BJ (cell line): ENCODE measurements at regions not wholly inside any gene's neighbourhood (a gene's known extent, or its start where the extent isn't known, plus 50 kb on each side); places are given as distances from the start of the nearest gene placed in this dataset.

Source experiments
- CTCF ChIA-PET: fragments of 350-600 bp; formaldehyde crosslinking; extraction: SDS; loops from one replicate; lab custom pipeline; 2021; ENCODE audit warnings: antibody characterized with exemption, inconsistent platforms; lab: Yijun Ruan, JAX
- POLR2A ChIA-PET: fragments of 300-600 bp; sonication (Branson Sonifier 250); formaldehyde crosslinking; extraction: SDS; loops from one replicate; lab custom pipeline; 2021; ENCODE audit warnings: antibody characterized with exemption; lab: Charles Lee
- DNase-seq: peaks from one replicate; pipeline ENCODE4 v3.0.0-alpha.2; 2011; ENCODE audit warnings: low read depth
- H3K27me3 ChIP-seq: 2 replicates; pipeline ENCODE4 v1.6.0; 2011; ENCODE audit warnings: low read length; ENCODE audit not compliant: control insufficient read depth, insufficient read depth
- H3K36me3 ChIP-seq: 2 replicates; pipeline ENCODE4 v1.5.1; 2011; ENCODE audit warnings: low read length; ENCODE audit not compliant: control insufficient read depth, insufficient read depth
- H3K4me3 ChIP-seq: 2 replicates; pipeline ENCODE4 v1.5.1; 2011; ENCODE audit warnings: low read depth, mild to moderate bottlenecking, control low read depth, low read length
- TF ChIP-seq, protein P1 (sequence below): IDR thresholded peaks from 2 replicates; pipeline ENCODE4 v1.5.1; 2011; ENCODE audit warnings: low read depth, mild to moderate bottlenecking, control low read depth, inconsistent platforms, low read length, moderate library complexity; ENCODE audit not compliant: insufficient read depth

DNA sequence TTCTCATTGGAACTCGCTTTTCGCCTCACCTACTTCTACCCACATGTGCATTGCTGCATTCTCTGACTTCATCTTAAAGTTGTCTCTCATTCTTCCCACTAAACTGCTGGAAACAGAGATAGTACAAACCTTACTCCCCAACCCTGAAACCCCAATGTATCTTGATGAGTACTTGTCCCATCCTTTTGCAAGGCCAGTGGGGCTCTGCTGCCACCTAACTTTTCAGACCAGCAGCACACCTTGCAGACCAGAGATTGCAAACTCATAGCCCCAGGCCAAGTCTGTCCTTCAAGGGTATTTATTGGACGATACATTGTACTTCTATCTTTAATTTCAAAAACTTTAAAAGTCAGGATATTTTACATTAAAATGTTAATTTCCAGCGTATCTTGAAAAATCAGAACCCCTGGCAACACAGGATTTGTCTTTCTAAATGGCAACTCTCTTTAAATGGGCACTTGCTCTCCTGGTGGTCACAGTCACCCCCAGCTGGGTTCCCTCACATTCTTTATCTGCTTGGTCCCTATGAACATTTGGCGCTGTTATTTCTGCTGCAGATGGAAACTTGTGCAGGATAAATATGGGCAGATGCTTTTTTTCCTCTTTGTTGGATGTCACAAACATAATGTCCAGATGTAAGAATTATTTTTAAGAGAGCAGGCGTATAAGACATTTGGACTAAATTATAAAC, 83.9 kb downstream of the SOD2 start:
- ChIA-PET CTCF (interaction anchor here (1.2 to 3.1 kb wide), 6 partner anchors 10 to 437 kb away, joined by 3 to 10 read pairs (median 6); no protein-coding TSS in a partner anchor), POLR2A (no interaction called here)
- TF ChIP-seq, protein P1, sequence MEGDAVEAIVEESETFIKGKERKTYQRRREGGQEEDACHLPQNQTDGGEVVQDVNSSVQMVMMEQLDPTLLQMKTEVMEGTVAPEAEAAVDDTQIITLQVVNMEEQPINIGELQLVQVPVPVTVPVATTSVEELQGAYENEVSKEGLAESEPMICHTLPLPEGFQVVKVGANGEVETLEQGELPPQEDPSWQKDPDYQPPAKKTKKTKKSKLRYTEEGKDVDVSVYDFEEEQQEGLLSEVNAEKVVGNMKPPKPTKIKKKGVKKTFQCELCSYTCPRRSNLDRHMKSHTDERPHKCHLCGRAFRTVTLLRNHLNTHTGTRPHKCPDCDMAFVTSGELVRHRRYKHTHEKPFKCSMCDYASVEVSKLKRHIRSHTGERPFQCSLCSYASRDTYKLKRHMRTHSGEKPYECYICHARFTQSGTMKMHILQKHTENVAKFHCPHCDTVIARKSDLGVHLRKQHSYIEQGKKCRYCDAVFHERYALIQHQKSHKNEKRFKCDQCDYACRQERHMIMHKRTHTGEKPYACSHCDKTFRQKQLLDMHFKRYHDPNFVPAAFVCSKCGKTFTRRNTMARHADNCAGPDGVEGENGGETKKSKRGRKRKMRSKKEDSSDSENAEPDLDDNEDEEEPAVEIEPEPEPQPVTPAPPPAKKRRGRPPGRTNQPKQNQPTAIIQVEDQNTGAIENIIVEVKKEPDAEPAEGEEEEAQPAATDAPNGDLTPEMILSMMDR, result peak; percentile 60
- Histone ChIP-seq H3K36me3 (no peaks in the 10 kb centered on the region), H3K27me3 (no peaks in the 10 kb centered on the region), H3K4me3 (no peak overlapping the region)
- DNase-seq, result no peak

DNA sequence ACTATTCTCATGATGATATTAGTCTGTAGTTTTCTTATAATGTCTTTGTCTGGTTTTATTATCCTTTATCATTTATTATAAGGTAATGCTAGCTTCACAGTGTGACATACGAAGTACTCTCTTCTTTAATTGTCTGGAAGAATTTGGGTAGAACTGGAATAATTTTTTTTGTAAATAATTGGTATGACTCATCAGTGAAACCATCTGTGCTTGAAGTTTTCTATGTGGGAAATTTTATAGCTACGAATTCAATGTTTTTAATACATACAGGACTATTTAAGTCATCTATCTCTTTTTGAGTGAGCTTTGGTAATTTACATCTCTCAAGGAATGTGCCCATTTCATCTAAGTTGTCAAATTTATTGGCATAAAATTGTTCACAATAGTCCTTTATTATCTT, 86.3 kb downstream of the SOD2 start:
- no peaks in the 10 kb centered on the region for H3K36me3 ChIP-seq
- ChIA-PET CTCF (interaction anchor here (0.7 kb wide), 1 partner anchor 13 kb away, joined by 4 read pairs; no protein-coding TSS in a partner anchor), POLR2A (no interaction called here)
- no peak overlapping the region for H3K4me3 ChIP-seq
- no peaks in the 10 kb centered on the region for H3K27me3 ChIP-seq
- no peak for DNase-seq
- TF ChIP-seq, protein P1, result no peak

DNA sequence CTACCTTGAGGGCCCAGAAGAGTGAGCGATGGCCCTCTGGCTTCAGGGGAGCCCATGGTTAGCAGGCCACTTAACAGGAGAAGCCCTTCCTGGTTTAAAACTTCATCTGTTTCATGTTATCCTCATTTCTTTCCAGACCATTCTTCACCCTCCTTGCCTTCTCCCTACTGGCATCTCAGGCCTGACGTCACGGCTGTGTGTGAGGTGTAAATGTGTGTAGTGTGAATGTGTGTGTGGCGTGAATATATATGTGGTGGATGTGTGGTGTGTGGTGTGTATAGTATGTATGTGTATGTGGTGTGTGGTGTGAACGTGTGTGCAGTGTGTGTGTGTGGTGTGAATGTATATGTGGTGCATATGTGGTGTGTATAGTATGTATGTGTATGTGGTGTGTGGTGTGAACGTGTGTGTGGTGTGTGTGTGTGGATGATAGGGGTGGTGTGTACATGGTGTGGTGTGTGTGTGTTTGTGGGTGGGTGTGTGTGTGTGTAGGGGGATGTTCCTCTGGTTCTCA, 88.5 kb downstream of the SOD2 start:
- no peak for DNase-seq
- Histone ChIP-seq H3K27me3 (no peaks in the 10 kb centered on the region; the same call in 1 of the 2 replicates), H3K4me3 (no peak overlapping the region), H3K36me3 (no peaks in the 10 kb centered on the region)
- CTCF ChIA-PET, result interaction anchor here (1.3 kb wide), 1 partner anchor 17 kb away, joined by 3 read pairs; no protein-coding TSS in a partner anchor
- POLR2A ChIA-PET, result no interaction called here
- TF ChIP-seq, protein P1, result no peak

DNA sequence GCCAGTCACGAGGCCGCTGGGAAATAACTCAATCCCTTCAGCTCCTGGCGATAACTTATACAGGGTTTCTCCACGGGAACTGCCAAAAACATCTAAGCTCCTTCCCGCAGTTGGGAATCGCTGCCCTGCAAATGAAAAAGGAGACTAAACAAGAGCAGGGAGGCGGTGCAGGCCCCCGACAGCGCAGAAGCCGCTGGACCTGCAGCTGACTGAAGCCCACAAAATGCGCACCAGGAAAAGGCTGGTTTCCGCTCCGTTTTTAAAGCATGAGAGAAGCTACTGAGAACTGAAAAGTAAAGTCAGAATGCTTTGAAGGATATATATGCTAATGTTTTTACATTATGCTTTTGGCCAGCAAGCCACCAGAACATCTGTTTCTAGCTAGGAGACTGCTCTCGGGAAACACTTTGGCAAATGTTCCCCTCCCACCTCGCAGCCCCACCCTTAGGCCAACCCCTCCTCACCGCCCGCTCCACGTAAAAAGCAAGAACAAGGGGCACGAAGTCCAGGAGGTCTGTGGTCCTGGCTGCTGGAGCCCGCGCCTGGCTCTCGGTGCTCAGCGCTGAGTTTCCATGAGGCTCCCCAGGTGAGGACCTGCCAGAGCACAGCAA, 90.5 kb downstream of the SOD2 start:
- DNase-seq, result no peak
- no peaks in the 10 kb centered on the region for H3K36me3 ChIP-seq
- no peaks in the 10 kb centered on the region; the same call in 1 of the 2 replicates for H3K27me3 ChIP-seq
- POLR2A ChIA-PET, result no interaction called here
- no peak overlapping the region for H3K4me3 ChIP-seq
- CTCF ChIA-PET, result interaction anchor here (0.6 to 1.1 kb wide), 2 partner anchors 431 to 740 kb away, joined by 3 read pairs; no protein-coding TSS in a partner anchor
- TF ChIP-seq, protein P1, result no peak

DNA sequence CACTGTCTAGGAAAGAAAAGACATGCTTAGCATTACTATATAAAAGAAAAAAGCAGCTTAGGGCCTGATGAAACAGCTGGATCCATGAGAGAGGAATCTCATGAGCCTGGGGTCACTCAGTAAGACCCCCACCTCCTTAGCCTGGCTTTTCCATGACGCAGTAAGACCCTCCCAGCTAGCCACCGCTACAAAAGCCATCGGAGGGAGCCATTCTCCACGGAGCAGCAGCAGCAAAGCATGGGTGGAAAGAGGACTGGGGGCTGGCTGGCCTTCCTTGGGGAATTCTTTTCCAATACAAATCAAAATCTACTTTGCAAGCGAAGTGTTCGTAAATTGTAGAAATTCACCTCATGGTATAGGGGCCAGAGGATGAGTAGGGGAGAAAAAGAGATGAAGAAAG, 91.8 kb downstream of the SOD2 start:
- CTCF ChIA-PET, result interaction anchor here (1.4 kb wide), 1 partner anchor 10 kb away, joined by 3 read pairs; no protein-coding TSS in a partner anchor
- Histone ChIP-seq H3K36me3 (no peaks in the 10 kb centered on the region), H3K27me3 (no peaks in the 10 kb centered on the region; the same call in 1 of the 2 replicates), H3K4me3 (no peak overlapping the region)
- POLR2A ChIA-PET, result no interaction called here
- no peak for DNase-seq
- TF ChIP-seq, protein P1, result no peak
